ENCODE measurements at regions not wholly inside any gene's neighbourhood (a gene's known extent, or its start where the extent isn't known, plus 50 kb on each side); places are given as distances from the start of the nearest gene placed in this dataset.
"Not testable (repeated sequence)": the region's sequence is repeated elsewhere in the genome, so short reads cannot be mapped to it uniquely, and the experiment has no call there.

DNA sequence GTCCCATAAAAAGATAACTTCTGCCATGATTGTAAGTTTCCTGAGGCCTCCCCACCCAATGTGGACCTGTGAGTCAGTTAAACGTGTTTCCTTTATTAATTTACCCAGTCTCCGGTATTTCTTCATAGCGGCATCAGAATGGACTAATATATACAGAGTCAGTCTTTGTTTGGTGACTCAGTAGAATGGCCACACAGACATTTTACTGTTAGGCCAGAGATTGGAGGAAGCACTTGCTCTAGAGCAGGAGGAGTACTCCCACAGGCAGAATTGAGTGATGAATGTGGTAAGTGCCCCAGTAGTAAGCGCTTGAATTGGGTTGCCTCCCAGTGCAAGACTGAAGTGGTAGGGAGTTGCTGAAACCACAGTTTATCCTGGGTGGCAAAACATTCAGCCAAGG lies 149.5 kb upstream of the SMIM30 start:
- no peak for TF ChIP-seq EZH2 (IDR thresholded peaks at IDR 0.05; ENCODE audit: borderline replicate concordance, low read depth, low read length, severe bottlenecking)
- TF ChIP-seq, protein P1, sequence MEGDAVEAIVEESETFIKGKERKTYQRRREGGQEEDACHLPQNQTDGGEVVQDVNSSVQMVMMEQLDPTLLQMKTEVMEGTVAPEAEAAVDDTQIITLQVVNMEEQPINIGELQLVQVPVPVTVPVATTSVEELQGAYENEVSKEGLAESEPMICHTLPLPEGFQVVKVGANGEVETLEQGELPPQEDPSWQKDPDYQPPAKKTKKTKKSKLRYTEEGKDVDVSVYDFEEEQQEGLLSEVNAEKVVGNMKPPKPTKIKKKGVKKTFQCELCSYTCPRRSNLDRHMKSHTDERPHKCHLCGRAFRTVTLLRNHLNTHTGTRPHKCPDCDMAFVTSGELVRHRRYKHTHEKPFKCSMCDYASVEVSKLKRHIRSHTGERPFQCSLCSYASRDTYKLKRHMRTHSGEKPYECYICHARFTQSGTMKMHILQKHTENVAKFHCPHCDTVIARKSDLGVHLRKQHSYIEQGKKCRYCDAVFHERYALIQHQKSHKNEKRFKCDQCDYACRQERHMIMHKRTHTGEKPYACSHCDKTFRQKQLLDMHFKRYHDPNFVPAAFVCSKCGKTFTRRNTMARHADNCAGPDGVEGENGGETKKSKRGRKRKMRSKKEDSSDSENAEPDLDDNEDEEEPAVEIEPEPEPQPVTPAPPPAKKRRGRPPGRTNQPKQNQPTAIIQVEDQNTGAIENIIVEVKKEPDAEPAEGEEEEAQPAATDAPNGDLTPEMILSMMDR (IDR thresholded peaks at IDR 0.05; ENCODE audit: borderline replicate concordance, extremely low read depth, low read length, poor library complexity, severe bottlenecking): no peak
- Histone ChIP-seq H4K20me1 (ENCODE audit: insufficient read depth, low read length) (no peaks in the 10 kb centered on the region), H2AFZ (ENCODE audit: low read depth, low read length) (no peak overlapping the region)

DNA sequence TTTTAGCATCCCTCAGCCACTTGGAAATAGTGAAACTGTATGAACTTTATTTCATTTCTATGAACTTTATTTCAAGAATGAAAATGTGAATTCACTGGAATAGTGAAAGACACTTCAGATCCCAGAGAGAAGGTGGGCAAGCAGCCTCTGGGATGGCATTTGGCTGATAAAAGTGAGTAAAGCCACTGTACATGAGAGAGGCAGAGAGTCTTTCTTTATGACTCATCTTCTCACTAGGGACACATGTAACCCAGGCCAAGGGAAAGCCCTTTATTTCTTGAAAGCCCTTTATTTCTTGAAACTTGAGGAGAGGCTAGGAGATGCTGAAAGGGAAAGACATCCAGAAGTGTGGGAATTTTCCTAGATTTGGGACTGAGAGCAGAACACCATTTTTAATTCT lies 148.9 kb upstream of the SMIM30 start:
- TF ChIP-seq, protein P1 (IDR thresholded peaks at IDR 0.05; ENCODE audit: borderline replicate concordance, extremely low read depth, low read length, poor library complexity, severe bottlenecking): no peak
- no peak for TF ChIP-seq EZH2 (IDR thresholded peaks at IDR 0.05; ENCODE audit: borderline replicate concordance, low read depth, low read length, severe bottlenecking)
- Histone ChIP-seq H3K27me3 (ENCODE audit: insufficient read depth, low read length, poor library complexity) (no peaks in the 10 kb centered on the region), H3K36me3 (ENCODE audit: insufficient read depth, low read length) (no peaks in the 10 kb centered on the region), H2AFZ (ENCODE audit: low read depth, low read length) (no peak overlapping the region), H3K9me3 (ENCODE audit: insufficient read depth, low read length, severe bottlenecking) (peaks cover 4% of the 10 kb centered on the region), H3K4me3 (ENCODE audit: low read depth in 1 of 2, low read length in 2 of 2) (no peak overlapping the region), H3K4me2 (ENCODE audit: insufficient read depth, low read length) (no peak overlapping the region), H4K20me1 (ENCODE audit: insufficient read depth, low read length) (no peaks in the 10 kb centered on the region), H3K9ac (ENCODE audit: low read depth, low read length) (no peak overlapping the region), H3K79me2 (ENCODE audit: insufficient read depth, low read length) (no peaks in the 10 kb centered on the region), H3K4me1 (ENCODE audit: insufficient read depth, low read length) (no peaks in the 10 kb centered on the region), H3K27ac (ENCODE audit: low read length) (no peak overlapping the region)
- DNase-seq (no peak), ATAC-seq (ENCODE audit: insufficient read depth, low read depth) (no peak)

More for the DNA sequence above, 149.5 kb upstream of the SMIM30 start:
- no peak overlapping the region for H3K4me3 ChIP-seq (ENCODE audit: low read depth in 1 of 2, low read length in 2 of 2)
- H3K27ac ChIP-seq (ENCODE audit: low read length): no peak overlapping the region
- no peaks in the 10 kb centered on the region for H3K36me3 ChIP-seq (ENCODE audit: insufficient read depth, low read length)
- ATAC-seq (ENCODE audit: insufficient read depth, low read depth) (no peak), DNase-seq (no peak)
- H3K9ac ChIP-seq (ENCODE audit: low read depth, low read length): no peak overlapping the region
- H3K4me2 ChIP-seq (ENCODE audit: insufficient read depth, low read length): no peak overlapping the region
- no peaks in the 10 kb centered on the region for H3K4me1 ChIP-seq (ENCODE audit: insufficient read depth, low read length)
- H3K9me3 ChIP-seq (ENCODE audit: insufficient read depth, low read length, severe bottlenecking): peaks cover 4% of the 10 kb centered on the region
- H3K79me2 ChIP-seq (ENCODE audit: insufficient read depth, low read length): no peaks in the 10 kb centered on the region
- H3K27me3 ChIP-seq (ENCODE audit: insufficient read depth, low read length, poor library complexity): no peaks in the 10 kb centered on the region

DNA sequence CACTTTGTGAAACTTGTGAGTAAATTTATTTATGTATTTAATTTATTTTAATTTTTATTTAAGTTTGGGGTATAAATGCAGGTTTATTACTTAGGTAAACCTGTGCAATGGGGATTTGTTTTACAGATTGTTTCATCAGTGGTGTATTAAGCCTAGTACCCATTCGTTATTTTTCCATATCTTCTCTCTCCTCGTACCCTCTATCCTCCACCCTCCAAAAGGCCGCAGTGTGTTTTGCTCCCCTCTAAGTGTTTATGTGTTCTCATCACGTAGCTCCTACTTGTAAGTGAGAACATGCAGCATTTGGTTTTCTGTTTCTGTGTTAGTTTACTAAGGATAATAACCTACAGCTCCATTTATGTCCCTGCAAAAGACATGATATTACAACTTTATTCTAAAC lies 145.4 kb upstream of the SMIM30 start:
- Histone ChIP-seq H3K27ac (ENCODE audit: low read length) (no peak overlapping the region), H3K9ac (ENCODE audit: low read depth, low read length) (no peak overlapping the region), H3K27me3 (ENCODE audit: insufficient read depth, low read length, poor library complexity) (no peaks in the 10 kb centered on the region), H3K4me1 (ENCODE audit: insufficient read depth, low read length) (no peaks in the 10 kb centered on the region), H4K20me1 (ENCODE audit: insufficient read depth, low read length) (no peaks in the 10 kb centered on the region), H3K79me2 (ENCODE audit: insufficient read depth, low read length) (no peaks in the 10 kb centered on the region), H3K36me3 (ENCODE audit: insufficient read depth, low read length) (no peaks in the 10 kb centered on the region), H3K4me2 (ENCODE audit: insufficient read depth, low read length) (no peak overlapping the region), H3K4me3 (ENCODE audit: low read depth in 1 of 2, low read length in 2 of 2) (no peak overlapping the region), H2AFZ (ENCODE audit: low read depth, low read length) (no peak overlapping the region), H3K9me3 (ENCODE audit: insufficient read depth, low read length, severe bottlenecking) (peaks cover 4% of the 10 kb centered on the region)
- TF ChIP-seq EZH2 (IDR thresholded peaks at IDR 0.05; ENCODE audit: borderline replicate concordance, low read depth, low read length, severe bottlenecking): no peak
- TF ChIP-seq, protein P1 (IDR thresholded peaks at IDR 0.05; ENCODE audit: borderline replicate concordance, extremely low read depth, low read length, poor library complexity, severe bottlenecking): no peak
- DNase-seq (no peak), ATAC-seq (ENCODE audit: insufficient read depth, low read depth) (no peak)

DNA sequence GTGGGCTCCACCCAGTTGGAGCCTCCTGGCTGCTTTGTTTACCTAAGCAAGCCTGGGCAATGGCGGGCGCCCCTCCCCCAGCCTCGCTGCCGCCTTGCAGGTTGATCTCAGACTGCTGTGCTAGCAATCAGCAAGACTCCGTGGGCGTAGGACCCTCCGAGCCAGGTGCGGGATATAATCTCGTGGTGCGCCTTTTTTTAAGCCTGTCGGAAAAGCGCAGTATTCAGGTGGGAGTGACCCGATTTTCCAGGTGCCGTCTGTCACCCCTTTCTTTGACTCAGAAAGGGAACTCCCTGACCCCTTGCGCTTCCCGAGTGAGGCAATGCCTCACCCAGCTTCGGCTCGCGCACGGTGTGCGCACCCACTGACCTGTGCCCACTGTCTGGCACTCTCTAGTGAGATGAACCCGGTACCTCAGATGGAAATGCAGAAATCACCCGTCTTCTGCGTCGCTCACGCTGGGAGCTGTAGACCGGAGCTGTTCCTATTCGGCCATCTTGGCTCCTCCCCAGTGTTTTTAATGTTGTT lies 144.9 kb upstream of the SMIM30 start:
- not testable (repeated sequence) for H2AFZ ChIP-seq (ENCODE audit: low read depth, low read length); H3K4me2 ChIP-seq (ENCODE audit: insufficient read depth, low read length); H3K36me3 ChIP-seq (ENCODE audit: insufficient read depth, low read length); H3K4me1 ChIP-seq (ENCODE audit: insufficient read depth, low read length); H3K9me3 ChIP-seq (ENCODE audit: insufficient read depth, low read length, severe bottlenecking); H3K27me3 ChIP-seq (ENCODE audit: insufficient read depth, low read length, poor library complexity); H4K20me1 ChIP-seq (ENCODE audit: insufficient read depth, low read length); ATAC-seq (ENCODE audit: insufficient read depth, low read depth); H3K79me2 ChIP-seq (ENCODE audit: insufficient read depth, low read length); DNase-seq; H3K27ac ChIP-seq (ENCODE audit: low read length); H3K9ac ChIP-seq (ENCODE audit: low read depth, low read length); H3K4me3 ChIP-seq (ENCODE audit: low read depth in 1 of 2, low read length in 2 of 2)

Data from DND-41 (cell line).